GM19467 (cell line): ENCODE measurements at regions not wholly inside any gene's neighbourhood (a gene's known extent, or its start where the extent isn't known, plus 50 kb on each side); places are given as distances from the start of the nearest gene placed in this dataset.
"Not testable (repeated sequence)": the region's sequence is repeated elsewhere in the genome, so short reads cannot be mapped to it uniquely, and the experiment has no call there.

ENCODE experiments used
- ATAC-seq: cut with Tn5 transposase; IDR thresholded peaks from one replicate; pipeline ENCODE4 v1.9.1; 2021; ENCODE audit warnings: mild to moderate bottlenecking, moderate library complexity; ENCODE audit not compliant: unreplicated experiment

GRCh38 chr16:46388354-46388753 lies 232.8 kb downstream of the SHCBP1 start:
- not testable (repeated sequence) for ATAC-seq

- ATAC-seq = not testable (repeated sequence)
Observed at GRCh38 chr16:46387720-46388119, 233.5 kb downstream of the SHCBP1 start.

DNA sequence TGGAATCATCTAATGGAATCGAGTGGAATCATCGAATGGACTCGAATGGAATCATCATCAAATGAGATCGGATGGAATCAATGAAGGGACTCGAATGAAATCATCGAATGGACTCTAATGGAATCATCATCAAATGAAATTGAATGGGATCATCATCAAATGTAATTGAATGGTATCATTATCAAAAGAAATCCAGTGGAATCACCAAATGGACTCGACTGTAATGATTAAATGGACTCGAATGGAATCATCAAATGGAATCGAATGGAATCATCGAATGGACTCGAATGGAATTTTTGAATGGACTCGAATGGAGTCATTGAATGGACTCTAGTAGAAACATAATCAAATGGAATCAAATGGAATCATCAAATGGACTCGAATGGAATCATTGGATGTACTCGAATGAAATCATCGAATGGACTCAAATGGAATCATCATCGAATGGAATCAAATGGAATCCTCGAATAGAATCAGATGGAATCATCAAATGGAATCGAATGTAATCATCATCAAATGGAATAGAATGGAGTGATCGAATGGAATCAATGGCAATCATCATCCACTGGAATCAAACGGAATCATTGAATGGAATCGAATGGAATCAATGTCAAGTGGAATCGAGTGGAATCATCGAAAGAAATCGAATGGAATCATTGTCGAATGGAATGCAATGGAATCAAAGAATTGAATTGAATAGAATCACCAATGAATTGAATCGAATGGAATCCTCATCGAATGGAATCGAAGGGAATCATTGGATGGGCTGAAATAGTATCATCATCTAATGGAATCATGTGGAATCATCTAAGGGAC lies 234.2 kb downstream of the SHCBP1 start:
- ATAC-seq = peak; percentile 11

DNA sequence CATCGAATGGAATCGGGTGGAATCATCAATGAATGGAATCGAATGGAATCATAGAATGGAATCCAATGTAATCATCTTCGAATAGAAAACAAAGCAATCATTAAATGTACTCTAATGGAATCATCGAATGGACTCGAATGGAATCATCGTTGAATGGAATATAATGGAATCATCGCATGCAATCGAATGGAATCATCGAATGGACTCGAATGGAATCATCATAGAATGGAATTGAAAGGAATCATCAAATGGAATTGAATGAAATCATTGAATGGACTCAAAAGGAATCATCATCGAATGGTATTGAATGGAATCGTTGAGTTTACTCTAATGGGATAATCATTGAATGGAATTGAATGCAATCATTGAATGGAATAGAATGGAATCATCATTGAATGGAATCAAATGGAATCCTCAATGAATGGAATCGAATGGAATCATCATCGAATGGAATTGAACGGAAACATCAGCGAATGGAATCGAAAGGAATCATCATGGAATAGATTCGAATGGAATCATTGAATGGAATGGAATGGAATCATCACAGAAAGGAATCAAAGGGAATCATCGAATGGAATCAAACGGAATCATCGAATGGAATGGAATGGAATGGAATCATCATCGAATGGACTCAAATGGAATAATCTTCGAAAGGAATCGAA lies 234.9 kb downstream of the SHCBP1 start:
- not testable (repeated sequence) for ATAC-seq

- not testable (repeated sequence) for ATAC-seq
Observed at GRCh38 chr16:46384285-46385061, 236.7 kb downstream of the SHCBP1 start.

- not testable (repeated sequence) for ATAC-seq
Observed at GRCh38 chr16:46383581-46383980, 237.6 kb downstream of the SHCBP1 start.

DNA sequence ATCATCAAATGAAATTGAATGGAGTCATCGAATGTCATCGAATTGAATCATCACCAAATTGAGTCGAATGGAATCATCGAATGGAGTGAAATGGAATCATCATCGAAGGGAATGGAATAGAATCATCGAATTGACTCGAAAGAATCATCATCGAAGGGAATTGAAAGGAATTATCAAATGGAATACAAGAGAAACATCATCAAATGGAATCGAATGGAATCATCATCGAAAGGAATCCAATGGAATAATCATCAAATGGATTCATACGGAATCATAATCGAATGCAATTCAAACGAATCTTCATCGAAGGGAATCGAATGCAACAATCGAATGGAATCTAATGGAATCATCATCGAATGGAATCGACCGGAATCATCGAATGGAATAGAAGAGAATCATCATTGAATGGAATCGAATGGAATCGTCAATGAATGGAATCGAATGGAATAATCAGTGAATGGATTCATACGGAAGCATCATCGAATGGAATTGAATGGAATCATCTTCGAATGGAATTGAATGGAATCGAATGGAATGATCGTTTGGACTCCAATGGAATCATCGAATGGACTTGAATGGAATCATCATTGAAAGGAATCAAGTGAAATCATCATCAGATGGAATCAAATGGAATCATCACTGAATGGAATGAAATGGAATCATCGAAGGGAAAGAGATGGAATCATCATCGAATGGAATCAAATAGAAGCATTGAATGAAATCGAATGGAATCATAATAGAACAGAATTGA lies 238.2 kb downstream of the SHCBP1 start:
- ATAC-seq = not testable (repeated sequence)

DNA sequence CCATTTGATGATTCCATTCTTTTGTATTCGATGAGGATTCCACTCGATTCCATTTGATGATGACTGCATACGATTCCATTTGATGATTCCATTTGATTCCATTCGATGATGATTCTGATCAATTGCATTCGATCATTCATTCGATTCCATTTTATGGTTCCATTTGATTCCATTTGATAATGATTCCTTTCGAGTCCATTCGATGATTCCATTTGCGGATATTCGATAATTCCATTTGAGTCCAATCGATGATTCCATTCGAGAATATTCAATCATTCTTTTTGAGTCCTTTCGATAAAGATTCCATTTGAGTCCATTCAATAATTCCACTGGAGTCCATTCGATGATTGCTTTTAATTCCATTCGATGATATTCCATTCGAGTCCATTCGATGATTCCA lies 239.1 kb downstream of the SHCBP1 start:
- ATAC-seq = not testable (repeated sequence)

- ATAC-seq = not testable (repeated sequence)
Observed at GRCh38 chr16:46381344-46381743, 239.8 kb downstream of the SHCBP1 start.
